Activated CD8-positive, alpha-beta memory T cell treated with anti-CD3 and anti-CD28 coated beads, Interleukin-2, amount 50 U/mL, for 4 hours (primary cell): ENCODE measurements at regions not wholly inside any gene's neighbourhood (a gene's known extent, or its start where the extent isn't known, plus 50 kb on each side); places are given as distances from the start of the nearest gene placed in this dataset.

Source experiments
- DNase-seq: peaks from one replicate; pipeline ENCODE4 v3.0.0-alpha.2; 2020

- DNase-seq: no peak
These were observed 60.1 kb downstream of the NABP1 start for GRCh38 chr2:191738003-191738402.

- DNase-seq: no peak
These were observed 60.7 kb downstream of the NABP1 start for GRCh38 chr2:191738667-191739066.

GRCh38 chr2:191739194-191739593, 61.3 kb downstream of the NABP1 start:
- DNase-seq: no peak

GRCh38 chr2:191740016-191740419, 62.1 kb downstream of the NABP1 start:
- peak; percentile 27 for DNase-seq

GRCh38 chr2:191740759-191741158, 62.8 kb downstream of the NABP1 start:
- DNase-seq: no peak

GRCh38 chr2:191746346-191747169, 68.6 kb downstream of the NABP1 start:
- DNase-seq: no peak

GRCh38 chr2:191747170-191747530, 69.2 kb downstream of the NABP1 start:
- DNase-seq: no peak

GRCh38 chr2:191748059-191748461, 70.1 kb downstream of the NABP1 start:
- no peak for DNase-seq

GRCh38 chr2:191748528-191749180, 70.7 kb downstream of the NABP1 start:
- no peak for DNase-seq

GRCh38 chr2:191749181-191749540, 71.2 kb downstream of the NABP1 start:
- DNase-seq: no peak

GRCh38 chr2:191754103-191754502, 76.2 kb downstream of the NABP1 start:
- no peak for DNase-seq

- DNase-seq: no peak
These were observed 78.8 kb downstream of the NABP1 start for GRCh38 chr2:191756761-191757160.

- DNase-seq: no peak
These were observed 79.3 kb downstream of the NABP1 start for GRCh38 chr2:191757208-191757607.

GRCh38 chr2:191758518-191759507, 80.9 kb downstream of the NABP1 start:
- DNase-seq: peak; percentile 52

- DNase-seq: no peak
These were observed 81.7 kb downstream of the NABP1 start for GRCh38 chr2:191759680-191760079.

GRCh38 chr2:191760655-191761262, 82.8 kb downstream of the NABP1 start:
- DNase-seq: no peak

- no peak for DNase-seq
These were observed 73.8 kb downstream of the CAVIN2 start for GRCh38 chr2:191773136-191773535.

- DNase-seq: no peak
These were observed 69.5 kb downstream of the CAVIN2 start for GRCh38 chr2:191777351-191777750.

- DNase-seq: no peak
These were observed 68.8 kb downstream of the CAVIN2 start for GRCh38 chr2:191778041-191778440.

GRCh38 chr2:191782351-191782750, 64.5 kb downstream of the CAVIN2 start:
- no peak for DNase-seq

GRCh38 chr2:191783416-191783815, 63.5 kb downstream of the CAVIN2 start:
- no peak for DNase-seq
